GM18519 (cell line): ENCODE measurements at regions not wholly inside any gene's neighbourhood (a gene's known extent, or its start where the extent isn't known, plus 50 kb on each side); places are given as distances from the start of the nearest gene placed in this dataset.

Source experiments
- ATAC-seq: cut with Tn5 transposase; IDR thresholded peaks from one replicate; pipeline ENCODE4 v1.9.1; 2021; ENCODE audit warnings: mild to moderate bottlenecking, moderate library complexity; ENCODE audit not compliant: unreplicated experiment, low FRiP score

DNA sequence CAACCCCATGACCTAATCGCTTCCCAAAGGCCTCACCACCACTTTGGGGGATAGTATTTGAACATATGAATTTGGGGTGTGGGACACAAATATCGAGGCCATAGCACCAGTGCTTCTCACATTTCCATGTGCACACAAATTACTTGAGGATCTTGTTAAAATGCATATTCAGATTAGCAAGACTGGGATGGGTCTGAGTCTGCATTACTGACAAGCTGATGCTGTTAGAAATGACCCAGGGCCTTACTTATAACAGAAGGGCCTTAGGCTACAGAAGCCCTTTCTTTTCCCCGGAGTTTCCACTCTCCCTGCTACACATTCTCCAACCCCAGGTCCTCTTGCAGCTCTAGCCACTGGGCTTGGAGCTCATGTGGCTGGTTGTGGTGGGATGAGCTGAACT is 141.5 kb upstream of the LRFN2 start:
- no peak for ATAC-seq

DNA sequence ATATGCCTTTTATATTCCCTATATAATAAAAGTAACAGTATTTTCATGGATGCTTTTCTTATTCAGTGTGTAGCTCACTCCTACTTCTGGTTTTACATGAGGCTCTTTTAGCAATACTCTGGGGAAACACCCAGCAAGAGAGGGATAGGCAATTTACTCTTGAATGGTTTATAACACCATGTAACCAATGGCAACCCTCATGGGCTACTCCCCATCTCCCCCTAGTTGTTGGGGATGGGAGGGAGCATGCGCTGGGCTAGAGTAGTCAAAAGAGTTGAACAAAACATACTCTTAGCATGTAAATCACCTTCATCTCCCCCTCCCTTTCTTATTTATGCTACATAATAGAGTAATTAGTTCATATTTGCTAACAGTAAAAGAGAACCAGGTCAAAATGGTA is 140.1 kb upstream of the LRFN2 start:
- no peak for ATAC-seq

DNA sequence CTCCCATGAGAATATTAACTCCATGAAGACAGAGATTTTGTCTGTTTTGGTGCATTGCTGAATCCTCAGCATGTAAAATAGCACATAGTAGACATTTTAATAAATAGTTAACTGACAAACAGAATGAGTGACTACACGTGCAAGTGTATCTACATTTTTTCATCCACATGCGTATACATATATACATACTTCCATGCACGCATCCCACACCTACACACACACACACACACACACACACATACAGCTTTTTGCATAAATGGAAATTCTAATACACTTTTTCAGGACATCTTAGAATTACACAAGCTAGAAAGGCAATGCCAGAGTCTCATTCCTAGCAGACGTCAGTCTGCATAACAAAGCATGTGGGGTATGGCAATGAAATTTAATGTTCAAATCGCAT is 139.7 kb upstream of the LRFN2 start:
- ATAC-seq, result no peak

DNA sequence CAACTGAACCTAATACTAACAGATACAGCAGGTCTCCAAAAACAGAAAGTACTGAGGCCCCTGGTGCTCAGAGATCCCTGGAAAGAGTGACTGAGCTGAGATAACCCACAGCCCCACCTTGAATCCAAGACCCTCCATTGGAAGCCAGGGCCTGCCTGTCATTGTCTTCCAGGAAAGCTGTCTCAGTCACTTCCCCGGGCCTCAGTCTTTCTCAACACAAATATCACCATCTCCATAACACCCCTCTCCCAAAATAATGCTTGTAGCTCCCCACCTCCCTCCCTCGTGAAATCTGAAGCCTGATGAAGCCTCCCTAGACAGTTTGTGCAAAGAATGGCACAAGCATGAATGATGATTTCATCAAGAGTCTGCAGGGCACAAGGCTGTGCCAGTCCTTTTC is 138.2 kb upstream of the LRFN2 start:
- ATAC-seq, result no peak

DNA sequence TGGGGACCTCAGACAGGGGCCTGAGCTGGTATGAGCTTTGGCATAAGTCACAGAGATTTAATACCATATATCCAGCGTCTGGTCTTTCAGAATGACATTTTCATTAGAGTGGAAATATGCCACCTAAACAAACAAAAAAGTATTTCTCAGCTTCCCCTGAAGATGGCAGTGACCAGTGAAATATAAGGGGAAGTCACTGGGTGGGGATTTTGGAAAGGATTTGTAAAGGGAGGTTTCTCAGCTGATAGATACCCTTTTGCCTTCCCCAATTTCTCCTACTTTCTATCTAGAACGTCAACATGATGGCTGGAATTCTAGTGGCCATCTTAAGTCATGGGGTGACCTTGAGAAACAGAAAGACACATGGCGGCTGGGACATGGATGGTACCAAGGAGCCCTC is 137.7 kb upstream of the LRFN2 start:
- no peak for ATAC-seq

DNA sequence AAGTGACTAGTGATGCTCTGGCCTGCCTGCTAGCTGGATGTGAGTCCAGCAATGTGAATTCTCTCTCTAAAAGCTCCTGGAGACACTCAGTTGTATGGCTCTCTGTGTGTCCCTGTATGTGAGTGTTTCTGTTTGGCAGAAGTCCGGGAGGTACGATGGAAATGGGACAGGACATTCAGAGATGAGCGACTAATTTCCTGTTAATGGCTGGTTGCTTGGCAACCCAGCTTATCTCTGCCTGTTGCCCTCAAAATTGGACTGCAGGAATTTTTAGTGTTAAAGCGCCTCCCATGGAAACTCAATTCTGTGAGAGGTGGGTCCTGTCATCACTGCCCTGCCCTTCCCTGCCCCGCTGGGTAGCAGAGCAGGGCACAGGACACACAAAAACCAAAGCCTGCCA is 136.8 kb upstream of the LRFN2 start:
- ATAC-seq, result no peak

DNA sequence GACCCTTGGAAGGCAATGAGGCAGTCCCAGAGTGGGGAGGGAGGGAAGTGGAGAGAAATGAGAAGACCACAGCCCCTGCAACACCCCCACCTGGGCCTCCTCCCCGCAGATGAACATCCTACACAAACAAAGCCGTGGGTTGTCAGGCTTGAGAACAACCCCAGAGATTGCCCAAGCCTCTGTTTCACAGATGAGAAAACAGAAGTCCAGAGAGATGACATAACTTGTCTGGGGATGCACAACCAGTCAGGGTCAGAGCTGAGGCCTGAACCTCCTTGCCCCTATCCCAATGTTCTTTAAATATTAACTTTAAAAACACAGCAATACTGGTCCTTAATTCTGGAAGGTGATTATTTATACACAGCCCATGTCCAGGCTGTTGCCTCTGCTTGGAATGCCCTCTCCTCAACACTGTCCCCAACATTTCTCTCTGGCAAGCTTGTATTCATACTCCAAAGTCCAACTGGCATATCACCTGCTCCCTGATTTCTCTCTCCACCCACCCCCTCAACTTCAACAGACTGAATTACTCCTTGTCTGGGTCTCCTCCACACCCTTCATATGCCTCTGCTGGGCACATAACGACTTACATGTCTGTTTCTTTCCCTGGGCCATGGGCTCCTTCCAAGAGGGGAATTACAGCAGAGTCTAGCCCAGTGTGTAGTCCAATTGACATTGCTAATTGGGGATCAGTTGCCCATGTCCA is 135.5 kb upstream of the LRFN2 start:
- ATAC-seq, result no peak

DNA sequence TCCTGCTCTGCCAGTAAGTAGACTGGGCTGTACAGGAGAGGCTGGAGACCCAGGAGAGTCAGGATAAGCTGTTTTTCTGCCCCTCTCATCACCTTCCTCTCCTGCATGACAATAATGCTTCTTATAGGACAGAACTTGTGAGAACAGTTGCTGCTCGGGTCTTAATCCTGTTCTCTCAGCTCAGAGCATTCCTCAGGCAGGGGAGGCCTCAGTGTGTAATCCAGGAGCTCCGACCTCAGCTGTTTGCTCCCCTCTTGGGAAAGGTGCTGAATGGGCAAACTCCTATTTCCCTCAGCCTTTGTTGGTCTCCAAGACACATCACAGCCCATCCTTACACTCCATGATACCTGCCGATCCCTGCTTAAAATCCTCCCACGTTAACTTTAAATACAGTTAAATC is 134.9 kb upstream of the LRFN2 start:
- no peak for ATAC-seq

DNA sequence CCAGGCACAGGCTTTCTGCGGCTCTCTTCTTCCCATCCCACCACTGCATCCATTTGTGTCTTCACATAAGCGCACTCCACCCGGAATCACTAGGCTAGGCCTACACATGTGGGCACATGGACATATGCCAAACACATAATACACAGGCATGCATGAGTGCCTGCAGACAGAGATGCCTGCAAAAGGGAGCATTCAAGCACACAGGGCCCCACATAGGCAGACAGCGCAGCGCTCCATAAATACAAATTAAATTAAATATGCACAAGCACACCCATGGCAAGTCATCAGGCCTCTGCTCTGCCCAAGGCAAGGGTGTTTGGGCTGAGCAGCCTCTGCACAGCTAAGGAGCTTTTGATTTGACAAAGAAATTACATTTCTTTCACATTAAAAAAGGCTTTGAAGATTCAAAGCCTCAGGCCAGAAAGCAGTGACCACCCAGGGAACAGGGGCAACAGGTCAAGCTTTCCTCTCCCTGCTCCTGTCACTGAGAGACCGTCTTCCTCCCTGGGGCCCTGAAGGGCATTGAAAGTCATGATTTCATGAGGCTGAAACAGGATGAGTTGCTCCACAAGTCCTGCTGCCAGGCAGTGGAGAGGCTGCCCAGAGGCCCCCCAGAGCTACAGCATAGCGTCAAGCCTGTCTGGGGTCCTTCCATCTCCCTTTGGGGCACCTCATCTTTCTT is 134.2 kb upstream of the LRFN2 start:
- ATAC-seq, result no peak

DNA sequence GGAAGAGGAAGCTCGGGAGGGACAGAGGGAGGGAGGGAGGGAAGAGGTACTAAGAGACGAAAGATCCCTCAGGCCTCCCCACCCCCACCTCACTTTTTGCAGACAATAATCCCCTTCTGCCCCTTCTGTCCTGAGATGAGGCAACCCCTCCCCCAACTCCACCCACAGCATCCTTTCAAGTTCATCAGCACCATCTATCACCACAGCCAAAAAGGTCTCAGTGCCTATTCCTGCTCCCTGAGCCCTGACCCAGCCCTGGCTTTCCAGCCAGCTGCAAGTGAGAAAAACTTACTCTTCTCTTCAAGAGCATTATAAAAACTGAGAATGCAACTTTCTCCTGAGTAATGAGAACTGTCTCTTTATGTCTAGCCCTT is 133.2 kb upstream of the LRFN2 start:
- no peak for ATAC-seq

DNA sequence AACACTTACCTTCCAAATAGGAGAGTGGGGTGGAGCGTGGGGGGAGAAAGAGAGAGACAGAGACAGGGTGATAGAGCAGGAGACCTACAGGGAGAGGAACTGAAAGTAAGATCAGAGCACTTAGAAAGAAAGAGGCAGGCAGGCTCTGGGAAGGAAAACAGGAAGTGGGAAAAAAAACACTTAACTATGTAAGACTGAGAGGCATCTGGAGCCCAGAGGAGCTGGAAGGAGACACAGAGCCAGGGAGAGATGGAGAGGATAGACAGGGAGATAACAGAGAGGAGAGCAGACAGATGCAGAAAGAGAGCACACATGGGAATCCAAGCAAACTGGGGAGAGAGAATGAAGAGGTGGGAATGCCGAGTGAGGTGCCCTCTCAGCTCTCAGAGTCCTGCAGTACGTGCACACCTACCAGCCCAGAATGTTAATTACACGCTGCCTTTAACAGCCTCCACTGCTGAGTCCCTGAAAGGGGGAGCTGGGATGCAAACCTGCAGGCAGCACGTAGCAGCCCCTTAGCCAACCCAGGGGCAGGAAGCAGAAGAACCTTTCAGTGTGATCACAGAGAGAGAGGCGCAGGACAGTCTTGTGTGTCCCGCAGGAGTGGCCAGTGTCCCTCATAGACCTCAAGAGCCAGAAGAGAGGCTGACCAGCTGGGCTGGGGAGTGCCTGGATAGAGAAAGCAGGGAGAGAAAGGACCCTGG is 132.7 kb upstream of the LRFN2 start:
- no peak for ATAC-seq

DNA sequence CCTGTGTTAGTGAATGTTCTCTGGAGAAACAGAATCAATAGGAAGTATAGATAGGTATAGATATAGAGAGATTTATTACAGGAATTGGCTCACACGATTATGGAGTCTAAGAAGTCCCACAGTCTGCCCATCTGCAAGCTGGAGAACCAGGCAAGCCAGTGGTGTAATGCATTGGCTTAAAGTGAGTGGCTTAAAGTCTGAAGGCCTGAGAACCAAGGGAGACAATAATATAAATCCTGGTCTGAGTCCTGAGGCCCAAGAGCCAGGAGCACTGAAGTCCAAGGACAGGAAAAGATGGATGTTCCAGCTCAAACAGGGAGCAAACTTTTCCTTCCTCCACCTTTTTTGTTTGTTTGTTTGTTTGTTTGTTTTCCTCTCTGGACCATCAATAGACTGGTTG is 131.2 kb upstream of the LRFN2 start:
- no peak for ATAC-seq

DNA sequence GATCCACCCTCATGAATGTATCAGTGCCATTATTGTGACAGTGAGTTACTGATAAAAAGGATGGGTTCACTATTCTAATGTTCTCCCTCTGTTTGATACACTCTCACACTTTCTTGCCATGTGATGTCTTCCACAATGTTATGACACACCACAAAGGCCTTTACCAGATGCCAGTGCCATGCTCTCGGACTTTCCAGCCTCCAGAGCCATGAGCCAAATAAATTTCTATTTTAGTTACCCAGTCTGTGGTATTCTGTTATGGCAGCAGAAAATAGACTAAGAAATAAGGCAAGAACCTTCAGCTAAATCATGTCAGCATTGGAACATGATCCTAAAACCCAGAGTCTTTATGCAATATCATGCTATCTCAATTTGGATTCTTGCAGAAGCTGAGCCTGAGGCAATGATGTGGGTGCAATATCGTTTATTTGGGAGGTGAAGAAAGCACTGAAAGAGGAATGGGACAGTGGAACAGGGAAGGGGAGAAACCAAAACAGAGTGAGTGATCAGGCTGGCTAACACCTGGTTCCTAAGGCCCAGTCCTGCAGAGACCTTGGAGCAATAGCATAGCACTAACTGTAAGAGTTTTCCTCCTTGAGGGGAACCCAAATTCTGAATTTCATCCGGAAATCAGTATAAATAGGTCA is 130.4 kb upstream of the LRFN2 start:
- ATAC-seq, result no peak

DNA sequence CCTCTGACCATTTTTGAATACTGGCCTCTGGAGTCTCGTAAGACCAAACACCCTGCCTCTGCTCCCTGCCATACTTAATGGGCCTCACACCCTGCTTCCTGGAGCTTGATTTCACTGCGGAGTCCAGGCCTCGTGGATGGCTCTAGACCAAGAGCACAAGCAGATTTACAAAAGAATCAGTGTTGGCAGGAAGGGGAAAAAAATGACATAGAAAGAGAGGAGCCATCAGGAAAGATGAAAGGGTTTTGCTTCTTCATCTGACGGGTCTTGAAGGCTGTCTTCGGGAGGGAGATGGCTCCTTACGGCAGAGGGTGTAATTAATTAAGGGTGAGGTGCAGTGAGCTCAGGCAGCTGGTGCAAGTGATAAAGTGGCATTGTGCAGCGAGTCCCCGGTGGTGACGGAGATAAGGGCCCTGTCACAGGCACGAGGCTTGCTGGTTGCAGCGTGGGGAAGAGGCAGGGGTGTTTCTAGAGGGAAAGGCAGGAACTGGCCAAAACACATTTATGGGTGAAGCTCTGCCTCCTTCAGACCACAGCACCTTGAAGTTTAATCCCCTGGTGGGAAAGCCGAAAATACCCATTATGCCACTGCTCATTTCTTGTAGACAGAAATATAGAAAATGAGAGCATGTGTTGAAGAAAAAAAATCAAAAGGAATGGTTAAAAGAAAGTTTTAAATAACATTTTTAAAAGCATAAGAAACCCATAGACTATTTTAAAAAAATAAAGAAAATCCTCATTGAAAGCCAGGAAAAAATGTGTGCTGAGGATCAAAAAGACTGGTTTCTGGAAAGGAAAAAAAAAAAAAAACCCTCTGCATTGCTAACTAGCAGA is 128.6 kb upstream of the LRFN2 start:
- ATAC-seq, result no peak

DNA sequence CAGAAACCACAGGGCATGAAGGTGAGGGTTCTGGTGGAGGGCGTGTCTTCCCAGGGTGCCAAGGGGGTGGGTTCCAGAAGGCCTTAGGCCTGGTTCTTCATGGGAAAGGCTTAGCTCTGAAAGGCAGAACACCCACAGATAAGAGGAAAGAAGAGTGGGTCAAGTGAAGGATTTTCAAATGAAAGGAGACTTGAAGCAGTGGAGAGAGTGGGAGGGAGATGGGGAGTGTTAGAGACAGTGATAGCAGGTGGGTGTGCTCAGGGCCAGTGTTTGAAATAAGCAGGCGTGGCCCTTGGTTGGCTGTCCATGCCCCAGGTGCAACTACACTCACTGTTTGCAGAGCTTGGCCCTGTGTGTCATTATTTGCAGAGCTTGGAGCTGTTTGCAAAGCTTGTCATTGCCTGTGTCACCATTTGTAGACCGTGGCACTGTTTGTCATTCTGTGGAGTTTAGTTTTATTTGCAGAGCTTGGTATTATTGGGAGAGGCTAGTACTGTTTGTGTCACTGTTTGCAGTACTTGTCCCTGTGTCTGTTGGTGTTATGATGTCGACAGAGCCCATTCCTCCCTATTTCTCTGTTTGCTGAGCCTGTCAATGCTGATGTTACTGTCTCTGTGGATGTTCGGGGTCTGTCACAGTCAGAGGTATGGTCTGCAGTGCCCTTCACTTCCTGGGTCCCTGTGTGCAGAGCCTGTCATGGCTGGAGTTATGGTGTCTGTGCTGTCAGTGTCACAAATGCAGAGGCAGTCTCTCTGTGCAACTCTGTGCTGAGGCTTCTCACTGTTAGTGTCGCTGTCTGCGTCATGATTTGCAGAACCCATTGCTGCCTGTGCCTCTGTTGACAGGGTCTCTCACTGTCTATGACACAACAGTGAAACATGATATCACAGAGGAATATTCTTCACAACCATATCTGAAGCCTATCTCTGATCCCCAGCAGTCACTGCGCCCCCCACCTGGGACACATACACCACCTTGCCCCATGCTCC is 127.7 kb upstream of the LRFN2 start:
- no peak for ATAC-seq

DNA sequence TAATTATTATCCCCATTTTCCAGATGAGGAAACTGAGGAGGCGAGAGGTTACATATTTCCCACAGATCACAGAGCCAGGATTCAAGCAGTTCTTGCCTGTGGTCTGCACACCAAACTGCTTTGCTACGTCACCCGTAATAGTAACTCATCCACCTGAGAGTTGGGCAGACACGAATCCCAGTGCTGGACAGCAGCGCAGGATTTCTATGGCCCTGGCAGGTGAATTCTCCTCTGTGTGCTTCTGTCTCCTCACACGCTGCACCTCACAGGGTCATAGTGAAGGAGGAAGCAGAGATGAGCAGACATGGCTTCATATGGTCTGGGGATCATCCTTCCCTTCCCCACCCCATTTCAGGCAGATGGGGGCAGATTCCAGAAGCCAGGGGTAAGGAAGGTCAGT is 127.0 kb upstream of the LRFN2 start:
- ATAC-seq, result no peak

DNA sequence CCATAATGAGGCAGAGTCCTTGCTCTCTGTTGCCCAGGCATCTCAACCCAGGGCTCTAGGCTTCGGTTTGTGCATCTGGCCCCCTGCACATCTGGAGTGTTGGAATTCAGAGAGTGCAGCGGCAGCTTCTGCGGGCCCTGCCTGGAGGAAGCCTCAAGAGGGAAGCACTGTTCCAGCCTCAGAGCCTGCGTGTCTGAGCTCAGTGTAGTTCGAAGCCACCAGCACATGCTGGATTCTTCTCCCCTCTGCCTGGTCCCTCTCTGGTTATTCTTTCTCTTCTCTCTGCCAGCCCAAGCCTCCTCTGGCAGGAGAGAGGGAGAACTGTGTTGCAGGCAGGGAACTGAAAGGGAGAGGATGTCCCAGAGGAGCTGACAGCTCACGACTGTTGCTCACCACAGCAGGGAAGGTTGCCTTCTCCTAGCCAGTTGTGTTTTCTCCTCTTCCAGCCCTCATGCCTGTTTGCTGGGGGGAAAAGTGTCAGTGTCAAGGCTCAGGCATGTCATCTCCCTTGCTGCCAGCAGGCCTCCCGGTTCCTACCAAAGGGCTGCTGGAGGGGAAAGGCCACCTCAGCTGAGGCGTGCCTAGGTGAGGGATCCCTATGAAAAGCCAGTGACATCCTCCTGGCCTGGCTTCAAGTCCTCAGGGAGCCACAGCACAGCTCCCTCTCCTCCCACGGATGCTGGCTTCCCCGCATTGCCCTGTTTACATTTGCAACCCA is 126.0 kb upstream of the LRFN2 start:
- no peak for ATAC-seq

DNA sequence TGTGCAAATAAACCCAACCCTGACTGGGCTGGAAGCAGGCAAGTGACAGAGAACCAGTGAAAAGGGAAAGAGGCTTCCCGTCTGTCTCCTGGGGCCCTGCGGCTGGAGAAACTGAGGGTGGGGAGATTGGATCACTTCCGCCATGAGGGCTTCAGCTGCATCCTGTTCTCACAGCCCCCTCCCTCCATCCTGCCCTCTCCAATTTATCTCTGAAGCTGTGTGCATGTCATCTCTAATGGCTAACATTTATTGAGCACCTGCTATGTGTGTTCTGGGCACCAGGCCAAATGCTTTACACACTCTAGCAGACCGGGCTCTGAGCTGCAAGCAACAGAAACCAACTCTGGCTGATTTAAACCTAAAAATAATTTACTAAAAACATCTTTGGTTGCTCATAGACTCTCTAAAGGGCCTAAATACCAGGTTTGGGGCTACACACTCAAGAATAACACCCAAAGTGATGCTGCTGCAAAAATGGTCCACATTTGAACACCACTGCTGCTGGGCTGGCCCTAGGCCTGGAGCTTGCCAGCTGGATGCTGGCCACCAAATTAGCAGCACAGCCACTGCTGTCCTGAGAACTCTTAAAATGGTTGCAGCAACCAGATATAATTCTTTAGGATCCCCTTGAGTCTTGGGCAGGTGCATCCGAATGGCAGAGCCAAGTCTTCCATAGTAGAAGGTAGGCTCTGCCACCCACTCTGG is 123.6 kb upstream of the LRFN2 start:
- no peak for ATAC-seq
